Frontal cortex (tissue), 3 donors: ENCODE measurements at regions not wholly inside any gene's neighbourhood (a gene's known extent, or its start where the extent isn't known, plus 50 kb on each side); places are given as distances from the start of the nearest gene placed in this dataset.

ENCODE experiments used
- DNase-seq, 2 donors: peaks; one replicate each; pipeline ENCODE4 v3.0.0; 2012; ENCODE audit warnings: low spot score in 2 of 2
- FAIRE-seq: peaks from 2 replicates; lab custom pipeline; 2012; peaks lifted over from hg19 to GRCh38; lab: Jason Lieb, UNC
- donor health status: control.
- donor health status: control.
- donor health status: control.

GRCh38 chr3:193890016-193890897 is 245.7 kb upstream of the HES1 start:
- no peak for DNase-seq
- no peak for FAIRE-seq

DNA sequence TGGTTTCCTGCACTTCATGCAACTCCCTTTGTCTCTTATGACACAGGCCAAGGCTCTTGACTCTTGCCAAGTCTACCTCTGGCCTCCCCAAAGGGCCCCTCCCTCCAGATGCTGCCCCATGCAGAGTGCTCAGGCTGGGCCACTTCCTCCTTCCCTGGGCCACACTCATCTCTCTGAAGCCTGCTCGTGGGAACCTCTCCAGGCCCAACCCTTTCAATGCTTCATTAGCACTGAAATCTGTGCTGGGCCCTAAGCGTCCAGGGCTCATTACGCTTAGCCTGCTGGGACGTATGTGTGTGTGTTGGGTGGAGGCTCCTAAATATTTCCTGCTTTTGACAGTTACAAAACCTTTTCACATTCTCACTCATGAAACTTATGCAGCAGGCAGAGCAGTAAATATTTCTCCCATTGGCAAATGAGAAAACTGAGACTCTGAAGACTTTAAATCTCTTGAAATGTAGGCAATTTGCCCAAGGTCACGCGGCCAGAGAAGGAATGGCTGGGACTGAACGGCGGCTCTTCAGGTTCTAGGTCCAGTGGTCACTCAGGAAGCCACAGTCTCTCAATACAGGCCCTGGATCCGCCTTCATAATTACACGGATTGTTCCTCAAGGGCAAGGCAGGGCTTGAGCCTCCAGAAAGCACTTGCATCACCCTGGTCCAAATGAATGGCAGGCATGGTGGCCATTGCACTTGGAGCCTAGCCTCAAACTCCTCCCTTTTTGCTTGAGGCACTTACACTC is 241.7 kb upstream of the HES1 start:
- FAIRE-seq (no peak), DNase-seq (no peak)

GRCh38 chr3:193895409-193895808 is 240.5 kb upstream of the HES1 start:
- no peak for FAIRE-seq
- no peak for DNase-seq

DNA sequence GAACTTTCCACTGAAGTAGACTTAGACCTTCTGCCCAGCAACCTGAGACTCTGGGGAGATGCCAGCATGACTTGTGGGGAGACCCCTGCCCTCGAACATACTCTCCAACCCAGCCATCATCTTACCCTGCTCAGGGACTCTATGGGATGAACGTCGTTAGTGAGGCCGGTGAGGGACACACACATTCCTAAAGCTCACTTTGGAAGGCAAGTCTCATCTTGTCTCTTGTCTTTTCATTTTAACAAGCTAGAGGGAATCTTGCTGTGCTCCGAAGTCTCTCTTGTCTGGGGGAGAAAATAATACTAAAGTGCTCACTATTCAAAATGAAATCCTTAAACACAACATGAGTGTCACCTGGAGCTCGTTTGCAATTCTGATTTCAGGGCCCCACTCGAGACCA is 239.5 kb upstream of the HES1 start:
- no peak for FAIRE-seq
- no peak for DNase-seq

GRCh38 chr3:193897288-193897687 is 238.7 kb upstream of the HES1 start:
- FAIRE-seq, result no peak

DNA sequence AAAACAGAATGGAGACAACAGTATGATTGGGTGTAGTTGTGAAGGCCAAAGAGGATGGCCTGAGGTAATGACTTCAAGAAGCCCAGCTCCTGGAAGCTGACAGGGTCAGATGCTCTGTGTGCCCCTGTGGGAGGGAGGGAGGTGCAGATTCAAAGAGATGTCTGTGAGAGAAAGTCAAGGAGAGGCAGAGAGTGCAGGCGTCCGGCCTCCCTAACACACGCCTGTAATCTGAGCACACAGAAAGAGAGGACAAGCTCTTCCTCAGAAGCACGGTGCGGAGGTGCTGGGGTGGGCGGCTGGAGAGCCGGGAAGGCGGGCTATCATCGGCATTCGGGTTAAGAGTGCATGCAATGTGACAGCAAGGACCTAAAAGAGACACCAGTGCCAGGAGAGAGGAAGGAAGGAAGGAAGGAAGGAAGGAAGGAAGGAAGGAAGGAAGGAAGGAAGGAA is 238.2 kb upstream of the HES1 start:
- DNase-seq (no peak), FAIRE-seq (no peak)

More at GRCh38 chr3:193897288-193897687, 238.7 kb upstream of the HES1 start:
- no peak for DNase-seq

GRCh38 chr3:193899001-193899400 is 236.9 kb upstream of the HES1 start:
- DNase-seq, result no peak
- FAIRE-seq, result no peak

- FAIRE-seq (no peak), DNase-seq (no peak)
Observed at GRCh38 chr3:193901007-193901406, 234.9 kb upstream of the HES1 start.

GRCh38 chr3:193902607-193903511 is 233.1 kb upstream of the HES1 start:
- no peak for FAIRE-seq
- DNase-seq, result no peak

DNA sequence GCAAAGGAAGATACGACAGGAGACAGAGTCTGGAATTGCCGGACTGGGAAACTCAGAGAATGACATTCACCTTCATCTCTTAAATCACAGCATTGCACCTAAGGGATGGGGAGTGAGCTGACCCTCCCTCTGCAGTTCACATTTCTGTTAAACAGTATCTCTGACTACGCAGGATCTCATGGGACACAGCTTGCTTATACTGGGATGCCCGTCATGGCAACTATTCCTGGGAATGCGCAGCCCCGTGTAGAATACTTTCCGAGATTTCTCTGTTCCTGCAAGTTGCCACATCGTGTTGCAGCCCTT is 232.5 kb upstream of the HES1 start:
- DNase-seq, result no peak

GRCh38 chr3:193903966-193904365 is 232.0 kb upstream of the HES1 start:
- no peak for DNase-seq
- no peak for FAIRE-seq

More for the DNA sequence above, 232.5 kb upstream of the HES1 start:
- FAIRE-seq, result no peak

- DNase-seq, result no peak
- no peak for FAIRE-seq
Observed at GRCh38 chr3:193905541-193906396, 230.2 kb upstream of the HES1 start.

GRCh38 chr3:193906849-193907410 is 229.0 kb upstream of the HES1 start:
- DNase-seq (no peak), FAIRE-seq (no peak)

DNA sequence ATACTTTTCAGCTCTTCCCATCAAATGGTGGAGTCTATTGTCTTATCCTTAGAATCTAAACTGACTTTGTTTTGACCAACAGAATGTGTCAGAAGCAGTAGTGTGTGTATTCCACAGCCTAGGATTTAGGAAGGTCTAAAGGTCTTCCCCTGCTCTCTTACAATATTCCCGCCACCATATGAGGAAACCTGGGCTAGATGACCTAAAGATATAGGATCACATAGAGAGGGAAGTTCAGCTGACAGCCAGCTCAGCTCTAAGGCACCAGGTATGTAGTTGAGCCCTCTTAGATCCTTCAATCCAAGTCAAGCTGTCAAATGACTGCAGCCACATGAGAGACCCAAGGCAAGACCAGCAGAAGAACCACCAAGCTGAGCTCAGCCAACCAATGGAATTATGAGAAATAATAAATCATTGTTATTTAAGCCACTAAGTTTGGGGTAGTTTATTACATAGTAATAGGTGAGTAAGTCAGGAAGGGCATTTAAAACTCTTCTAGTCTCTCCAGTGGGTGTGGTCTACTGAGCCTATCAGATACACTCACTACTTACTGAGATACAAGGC is 227.7 kb upstream of the HES1 start:
- FAIRE-seq (no peak), DNase-seq (no peak)

DNA sequence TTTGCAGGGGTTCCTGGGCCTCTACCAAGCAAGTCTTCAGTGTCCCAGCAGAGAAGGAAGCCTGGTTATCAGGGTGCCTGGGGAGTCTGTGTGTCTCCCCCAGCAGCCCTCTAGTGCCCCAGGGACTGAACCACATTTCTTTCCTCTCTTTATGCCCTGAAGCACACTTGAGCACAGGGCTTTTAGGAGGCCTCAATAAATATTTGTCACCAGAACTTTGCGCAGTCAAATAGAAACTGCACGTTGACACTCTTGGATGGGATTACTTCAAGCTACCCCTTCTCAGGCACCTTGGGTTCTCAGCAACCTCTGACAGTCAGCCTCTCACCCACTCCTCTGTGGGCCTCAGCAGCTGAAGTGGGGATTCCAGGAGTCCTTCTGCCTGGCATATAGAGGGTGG is 226.6 kb upstream of the HES1 start:
- no peak for DNase-seq
- FAIRE-seq, result no peak

- FAIRE-seq (no peak), DNase-seq (no peak)
Observed at GRCh38 chr3:193910310-193910709, 225.6 kb upstream of the HES1 start.

GRCh38 chr3:193910886-193911738 is 224.8 kb upstream of the HES1 start:
- DNase-seq (no peak), FAIRE-seq (no peak)

DNA sequence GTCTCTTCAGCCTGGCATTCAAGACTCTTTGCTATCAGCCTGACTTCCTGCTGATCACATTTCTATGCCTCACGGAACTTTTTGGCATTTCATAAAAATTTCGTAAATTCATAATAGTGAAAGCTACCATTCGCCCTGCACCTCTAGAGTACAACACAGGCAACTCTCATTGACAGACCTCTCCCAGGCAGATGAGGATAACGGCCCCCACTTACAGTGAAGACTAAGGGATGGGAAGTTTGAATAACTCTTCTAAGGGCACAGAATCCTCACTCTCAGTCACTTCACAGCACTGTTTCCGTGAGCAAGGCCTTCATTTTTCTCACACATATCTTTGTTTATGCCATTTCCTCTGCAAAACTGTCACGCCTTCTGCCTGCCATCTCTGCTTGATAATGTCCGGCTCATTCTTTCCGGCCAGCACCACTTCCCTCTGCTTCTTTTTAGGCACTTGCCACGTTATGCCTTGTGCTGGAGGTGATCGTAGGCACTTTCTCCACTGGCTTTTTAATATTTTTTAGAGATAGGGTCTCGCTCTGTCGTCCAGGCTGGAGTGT is 224.1 kb upstream of the HES1 start:
- DNase-seq (no peak), FAIRE-seq (no peak)
